Mucosa of descending colon (tissue), 3 donors: ENCODE measurements at regions not wholly inside any gene's neighbourhood (a gene's known extent, or its start where the extent isn't known, plus 50 kb on each side); places are given as distances from the start of the nearest gene placed in this dataset.
"Not testable (repeated sequence)": the region's sequence is repeated elsewhere in the genome, so short reads cannot be mapped to it uniquely, and the experiment has no call there.

ENCODE experiments used
- ATAC-seq: fragments of 200-7000 bp; cut with Tn5 transposase; one replicate; pipeline ENCODE4 v1.9.1; 2020; ENCODE audit warnings: mild to moderate bottlenecking, moderate library complexity
- DNase-seq, 3 donors: peaks; one replicate each; pipeline ENCODE4 v3.0.0-alpha.2; 2020
- H3K36me3 ChIP-seq: fragments of 200-600 bp; one replicate; pipeline ENCODE4 v1.8.0; 2021; ENCODE audit warnings: low read depth, mild to moderate bottlenecking
- H3K4me1 ChIP-seq: fragments of 200-600 bp; one replicate; pipeline ENCODE4 v1.8.0; 2021; ENCODE audit warnings: low read depth, mild to moderate bottlenecking
- H3K4me3 ChIP-seq: fragments of 200-600 bp; one replicate; pipeline ENCODE4 v1.8.0; 2021; ENCODE audit warnings: mild to moderate bottlenecking
- H3K9me3 ChIP-seq: fragments of 200-600 bp; one replicate; pipeline ENCODE4 v1.8.0; 2021; ENCODE audit warnings: mild to moderate bottlenecking
- CTCF ChIP-seq: fragments of 200-600 bp; IDR thresholded peaks from one replicate; pipeline ENCODE4 v1.8.0; 2022; ENCODE audit warnings: antibody characterized with exemption, mild to moderate bottlenecking
- intact Hi-C, 2 donors: fragments of 100-400 bp; cut with DNase I in 1 of 2; cut with micrococcal nuclease in 1 of 2; formaldehyde crosslinking; loops; one replicate each; pipeline versions ENCODE4 v1.11.0 to v1.11.1; 2022; cut with DNase I, micrococcal nuclease
- donor health status: DM: no; HTN: no; CAD: no; lungs with moderate emphysema.
- donor health status: DM: no; HTN: no; CAD: no.
- donor health status: DM: no; HTN: yes; CAD: no.

DNA sequence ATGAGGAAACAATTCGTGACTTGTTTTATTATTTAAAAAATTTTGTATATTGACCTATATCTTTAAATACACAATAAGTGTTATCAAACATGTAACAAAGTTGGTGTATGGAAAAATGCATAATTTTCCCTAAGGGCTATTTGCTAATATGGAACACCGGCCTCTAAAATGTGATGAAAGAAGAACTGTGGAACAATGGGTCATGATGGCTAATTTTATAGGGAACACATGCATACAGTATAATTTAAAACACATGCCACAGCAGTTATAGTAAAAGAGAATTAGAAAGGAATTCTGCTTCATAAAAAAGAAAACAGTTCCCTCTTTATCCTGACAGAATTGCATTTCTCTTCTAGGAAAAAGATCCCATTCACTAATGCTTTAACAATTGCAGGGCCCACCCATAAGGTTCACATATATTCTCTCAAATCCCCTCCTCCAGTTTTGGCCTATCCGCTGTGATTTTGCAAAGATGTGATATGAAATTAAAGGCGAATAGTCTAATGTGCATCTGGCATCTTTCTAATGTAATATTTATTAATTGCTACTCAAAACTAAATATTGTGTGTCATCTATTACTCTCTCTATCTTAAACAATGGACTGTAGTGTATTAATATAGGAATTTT lies 628.1 kb upstream of the CITED2 start:
- ATAC-seq (no peak), DNase-seq (no peak)
- H3K36me3 ChIP-seq, result no peaks in the 10 kb centered on the region
- intact Hi-C loops, result no loop called here
- no peak overlapping the region for H3K4me3 ChIP-seq
- no peaks in the 10 kb centered on the region for H3K4me1 ChIP-seq
- TF ChIP-seq CTCF, result no peak
- H3K9me3 ChIP-seq, result no peaks in the 10 kb centered on the region

DNA sequence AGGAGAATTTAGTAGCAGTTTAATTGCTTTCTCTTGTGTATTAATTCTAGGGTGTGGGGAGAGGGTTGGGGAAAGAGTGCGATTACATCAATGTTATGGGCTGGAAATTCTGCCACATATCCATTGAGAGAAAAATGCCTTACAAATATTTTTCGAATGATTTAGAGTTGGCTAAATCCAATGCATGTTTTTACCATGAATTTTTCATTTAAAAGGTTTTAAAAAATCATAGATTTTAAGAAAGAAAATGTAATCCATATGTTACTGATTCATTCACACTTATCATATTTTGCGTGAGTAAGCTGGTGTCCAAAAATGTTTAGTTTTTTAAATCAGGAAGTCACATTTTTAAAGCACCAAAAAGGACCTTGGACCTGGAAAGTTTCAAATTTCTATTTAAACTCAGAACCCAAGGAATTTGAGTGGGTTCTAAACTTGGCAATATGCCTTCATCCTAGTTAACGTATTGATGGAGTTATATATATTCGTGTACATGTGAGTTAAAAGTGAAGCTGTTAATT lies 627.4 kb upstream of the CITED2 start:
- Histone ChIP-seq H3K4me1 (no peaks in the 10 kb centered on the region), H3K36me3 (no peaks in the 10 kb centered on the region), H3K4me3 (no peak overlapping the region), H3K9me3 (no peaks in the 10 kb centered on the region)
- no peak for DNase-seq
- no peak for TF ChIP-seq CTCF
- ATAC-seq, result no peak
- intact Hi-C loops, result no loop called here

DNA sequence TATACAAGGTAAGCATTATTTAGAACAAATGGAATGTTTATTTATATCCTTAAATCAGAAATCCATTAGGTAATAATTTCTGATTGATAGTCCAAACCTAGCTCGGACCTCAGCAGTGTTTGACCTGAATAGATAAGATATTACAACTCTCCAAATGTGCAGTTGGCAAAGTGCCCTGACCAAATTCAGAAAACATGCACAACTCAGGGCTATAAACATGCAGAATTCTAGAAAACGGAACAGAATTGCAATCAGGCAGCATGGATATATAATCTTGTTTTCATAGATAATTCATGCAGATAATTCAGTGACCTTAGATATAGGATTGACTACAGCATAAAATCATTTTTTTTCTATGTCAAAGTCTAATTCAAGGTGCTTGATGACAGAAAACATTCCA lies 626.6 kb upstream of the CITED2 start:
- Histone ChIP-seq H3K36me3 (no peaks in the 10 kb centered on the region), H3K4me1 (no peaks in the 10 kb centered on the region), H3K4me3 (no peak overlapping the region), H3K9me3 (no peaks in the 10 kb centered on the region)
- intact Hi-C loops, result no loop called here
- ATAC-seq, result no peak
- TF ChIP-seq CTCF, result no peak
- DNase-seq, result no peak

- H3K4me1 ChIP-seq, H3K4me3 ChIP-seq, DNase-seq, intact Hi-C loops, H3K9me3 ChIP-seq, H3K36me3 ChIP-seq, ATAC-seq: not testable (repeated sequence)
Observed at GRCh38 chr6:139999661-140000060, 625.2 kb upstream of the CITED2 start.

GRCh38 chr6:139998478-139998877 lies 624.0 kb upstream of the CITED2 start:
- H3K9me3 ChIP-seq, H3K36me3 ChIP-seq, intact Hi-C loops, H3K4me3 ChIP-seq, DNase-seq, ATAC-seq, H3K4me1 ChIP-seq: not testable (repeated sequence)

- no peaks in the 10 kb centered on the region for H3K9me3 ChIP-seq
- intact Hi-C loops, result no loop called here
- H3K4me3 ChIP-seq, result no peak overlapping the region
- H3K36me3 ChIP-seq, result no peaks in the 10 kb centered on the region
- ATAC-seq (no peak), DNase-seq (no peak)
- no peaks in the 10 kb centered on the region for H3K4me1 ChIP-seq
- TF ChIP-seq CTCF, result no peak
Observed at GRCh38 chr6:139996253-139996834, 621.9 kb upstream of the CITED2 start.

GRCh38 chr6:139994998-139995397 lies 620.5 kb upstream of the CITED2 start:
- Histone ChIP-seq H3K36me3 (no peaks in the 10 kb centered on the region), H3K4me3 (no peak overlapping the region), H3K4me1 (no peaks in the 10 kb centered on the region), H3K9me3 (no peaks in the 10 kb centered on the region)
- no peak for ATAC-seq
- no peak for TF ChIP-seq CTCF
- no peak for DNase-seq
- intact Hi-C loops, result no loop called here
